NT2/D1 (cell line): ENCODE measurements at regions not wholly inside any gene's neighbourhood (a gene's known extent, or its start where the extent isn't known, plus 50 kb on each side); places are given as distances from the start of the nearest gene placed in this dataset.

Source experiments
- DNase-seq: peaks from one replicate; pipeline ENCODE4 v3.0.0-alpha.2; 2011; ENCODE audit warnings: low read depth, low spot score
- H3K27me3 ChIP-seq: 2 replicates; pipeline ENCODE4 v1.6.0; 2011; ENCODE audit warnings: mild to moderate bottlenecking; ENCODE audit not compliant: insufficient read length, insufficient read depth
- H3K36me3 ChIP-seq: 2 replicates; pipeline ENCODE4 v1.6.1; 2011; ENCODE audit warnings: mild to moderate bottlenecking, low read length, mixed read lengths; ENCODE audit not compliant: insufficient read depth, insufficient read length
- H3K4me1 ChIP-seq: 2 replicates; pipeline ENCODE4 v1.5.1; 2011; ENCODE audit not compliant: insufficient read depth, insufficient read length
- H3K4me3 ChIP-seq: 2 replicates; pipeline ENCODE4 v1.5.1; 2011; ENCODE audit warnings: low read depth; ENCODE audit not compliant: insufficient read length
- H3K9ac ChIP-seq: 2 replicates; pipeline ENCODE4 v1.6.0; 2011; ENCODE audit warnings: low read depth; ENCODE audit not compliant: insufficient read length
- H3K9me3 ChIP-seq: 2 replicates; pipeline ENCODE4 v1.5.1; 2011; ENCODE audit warnings: mild to moderate bottlenecking, low read length; ENCODE audit not compliant: insufficient read depth
- SUZ12 ChIP-seq: IDR thresholded peaks from 2 replicates; pipeline ENCODE4 v1.6.1; 2011; ENCODE audit not compliant: insufficient read length, insufficient read depth; ENCODE audit errors: extremely low read depth

DNA sequence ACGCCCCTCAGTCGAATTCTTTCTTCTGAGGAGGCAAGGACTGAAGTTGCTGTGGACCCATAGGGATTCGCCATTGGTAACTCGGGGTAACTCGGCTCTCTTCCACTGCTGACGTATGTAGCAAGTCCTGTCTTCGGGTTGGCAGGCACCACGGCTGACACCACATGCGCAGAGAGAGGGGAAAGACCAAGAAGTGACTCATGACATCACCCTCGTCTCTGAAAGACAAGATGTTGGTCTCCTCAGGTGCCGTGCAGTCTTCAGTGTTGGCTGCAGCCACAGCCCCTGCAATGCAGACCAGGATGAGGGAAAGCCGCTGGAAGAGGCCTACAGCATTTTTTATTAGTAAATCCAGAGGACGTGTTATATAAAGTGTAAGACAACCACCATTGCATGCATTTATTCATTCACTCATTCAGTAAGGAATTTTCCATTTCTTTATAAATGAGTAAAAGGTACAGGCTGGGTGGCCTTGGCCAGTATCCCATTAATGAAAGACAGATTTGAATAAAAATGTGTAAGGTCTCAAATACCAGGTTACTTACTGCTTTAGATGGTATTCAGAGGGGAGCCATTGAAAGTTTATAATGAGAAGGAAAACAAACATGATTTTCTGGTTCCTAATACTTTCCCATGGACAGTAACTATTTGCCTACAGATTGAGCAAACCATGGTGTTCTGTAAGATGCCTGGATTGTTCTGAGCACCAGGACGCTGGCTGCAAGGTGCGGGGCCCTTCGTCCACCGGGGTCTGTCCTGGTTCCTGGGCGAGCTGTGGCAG is 50.7 kb upstream of the IRF2BP2 start:
- Histone ChIP-seq H3K9ac (no peak overlapping the region), H3K9me3 (no peaks in the 10 kb centered on the region), H3K4me1 (peaks cover 11% of the 10 kb centered on the region), H3K4me3 (no peak overlapping the region), H3K36me3 (no peaks in the 10 kb centered on the region), H3K27me3 (no peaks in the 10 kb centered on the region)
- no peak for DNase-seq
- no peak for TF ChIP-seq SUZ12
